Left colon (tissue), 2 donors: ENCODE measurements at regions not wholly inside any gene's neighbourhood (a gene's known extent, or its start where the extent isn't known, plus 50 kb on each side); places are given as distances from the start of the nearest gene placed in this dataset.
A peak's percentile ranks its signal among the peaks of the same experiment; 100 is the strongest.

ENCODE experiments used
- ATAC-seq: fragments of 200-7000 bp; cut with Tn5 transposase; one replicate; pipeline ENCODE4 v1.9.1; 2020; ENCODE audit warnings: mild to moderate bottlenecking, moderate library complexity
- DNase-seq, 2 donors: peaks; one replicate each; pipeline ENCODE4 v3.0.0-alpha.2; 2020
- intact Hi-C, 2 donors: fragments of 100-400 bp; cut with DNase I in 1 of 2; cut with micrococcal nuclease in 1 of 2; formaldehyde crosslinking; loops; one replicate each; pipeline versions ENCODE4 v1.11.2 to v1.14.0; 2022; cut with DNase I, micrococcal nuclease
- donor health status: DM: no; HTN: no; CAD: no.
- donor health status: DM: yes; HTN: yes; CAD: no.

- no peak for DNase-seq
- intact Hi-C loops: no loop called here
These were observed 229.6 kb upstream of the AGA start for GRCh38 chr4:177671845-177672244.

GRCh38 chr4:177673985-177674489 lies 231.8 kb upstream of the AGA start:
- DNase-seq (no peak), ATAC-seq (no peak)
- intact Hi-C loops: no loop called here

More at GRCh38 chr4:177671845-177672244, 229.6 kb upstream of the AGA start:
- ATAC-seq: no peak

- ATAC-seq: no peak
- intact Hi-C loops: no loop called here
- no peak for DNase-seq
These were observed 238.1 kb upstream of the AGA start for GRCh38 chr4:177680308-177680707.

- ATAC-seq (no peak), DNase-seq (no peak)
- intact Hi-C loops: no loop called here
These were observed 239.7 kb upstream of the AGA start for GRCh38 chr4:177681902-177682301.

- no peak for DNase-seq
- intact Hi-C loops: no loop called here
- peak; percentile 100 for ATAC-seq
These were observed 244.9 kb upstream of the AGA start for GRCh38 chr4:177687117-177687516.

- ATAC-seq: no peak
- DNase-seq: no peak
- intact Hi-C loops: no loop called here
These were observed 250.7 kb upstream of the AGA start for GRCh38 chr4:177692907-177693306.

GRCh38 chr4:177696438-177696966 lies 254.3 kb upstream of the AGA start:
- ATAC-seq (no peak), DNase-seq (no peak)
- intact Hi-C loops: no loop called here

GRCh38 chr4:177699365-177700213 lies 257.4 kb upstream of the AGA start:
- ATAC-seq (peak; percentile 74), DNase-seq (no peak)
- intact Hi-C loops: no loop called here

- intact Hi-C loops: no loop called here
- DNase-seq: no peak
- no peak for ATAC-seq
These were observed 264.7 kb upstream of the AGA start for GRCh38 chr4:177706916-177707315.

- no peak for ATAC-seq
- intact Hi-C loops: no loop called here
- DNase-seq: no peak
These were observed 271.2 kb upstream of the AGA start for GRCh38 chr4:177713454-177713853.

GRCh38 chr4:177717407-177717806 lies 275.2 kb upstream of the AGA start:
- intact Hi-C loops: no loop called here
- DNase-seq (no peak), ATAC-seq (no peak)

GRCh38 chr4:177718514-177718913 lies 276.3 kb upstream of the AGA start:
- ATAC-seq: no peak
- DNase-seq: no peak
- intact Hi-C loops: no loop called here

GRCh38 chr4:177726111-177726510 lies 283.9 kb upstream of the AGA start:
- ATAC-seq (no peak), DNase-seq (no peak)
- intact Hi-C loops: no loop called here

GRCh38 chr4:177728361-177729152 lies 286.3 kb upstream of the AGA start:
- ATAC-seq: peak; percentile 93
- intact Hi-C loops: no loop called here

GRCh38 chr4:177729681-177730080 lies 287.4 kb upstream of the AGA start:
- intact Hi-C loops: no loop called here
- no peak for ATAC-seq
- DNase-seq: no peak

More at GRCh38 chr4:177728361-177729152, 286.3 kb upstream of the AGA start:
- peak; percentile 18 to 38 for DNase-seq

- DNase-seq (no peak), ATAC-seq (no peak)
- intact Hi-C loops: no loop called here
These were observed 295.2 kb upstream of the AGA start for GRCh38 chr4:177737387-177737940.

- no peak for ATAC-seq
- no peak for DNase-seq
- intact Hi-C loops: no loop called here
These were observed 298.3 kb upstream of the AGA start for GRCh38 chr4:177740563-177740962.

- no peak for ATAC-seq
- intact Hi-C loops: no loop called here
- DNase-seq: no peak
These were observed 317.5 kb upstream of the AGA start for GRCh38 chr4:177759729-177760128.

- intact Hi-C loops: no loop called here
- ATAC-seq: no peak
- no peak for DNase-seq
These were observed 319.5 kb upstream of the AGA start for GRCh38 chr4:177761692-177762091.
